ENCODE measurements at regions not wholly inside any gene's neighbourhood (a gene's known extent, or its start where the extent isn't known, plus 50 kb on each side); places are given as distances from the start of the nearest gene placed in this dataset.

- no peaks in the 10 kb centered on the region for H3K27me3 ChIP-seq (ENCODE audit: control insufficient read depth in 1 of 2, insufficient read depth in 2 of 2, low read length in 2 of 2)
- Mint-ChIP-seq H3K27me3 (no peaks in the 10 kb centered on the region), H3K4me1 (ENCODE audit: low read depth) (no peaks in the 10 kb centered on the region), H3K36me3 (ENCODE audit: low read depth) (no peaks in the 10 kb centered on the region), H3K9me3 (peaks cover 7% of the 10 kb centered on the region), H3K4me3 (no peak overlapping the region), H3K27ac (no peak overlapping the region)
- ChIA-PET POLR2A (no interaction called here), CTCF (no interaction called here)
- ATAC-seq (ENCODE audit: poor library complexity) (no peak), DNase-seq (no peak)
- H3K36me3 ChIP-seq (ENCODE audit: insufficient read depth, low read length), result no peaks in the 10 kb centered on the region
- no peak overlapping the region for H3K27ac ChIP-seq (ENCODE audit: low read depth in 1 of 2, low read length in 2 of 2)
- TF ChIP-seq CTCF (IDR thresholded peaks at IDR 0.05), result no peak
- H3K4me1 ChIP-seq (ENCODE audit: insufficient read depth, low read length), result no peaks in the 10 kb centered on the region
- H3K9me3 ChIP-seq (ENCODE audit: control insufficient read depth in 1 of 2, insufficient read depth in 1 of 2, low read length in 2 of 2), result no peaks in the 10 kb centered on the region
- no peak overlapping the region for H3K4me3 ChIP-seq (ENCODE audit: low read length)
- intact Hi-C loops (cut with DNase I, micrococcal nuclease), result no loop called here
Measured at GRCh38 chr1:69233463-69233862, 334.3 kb upstream of the LRRC7 start.

- Histone ChIP-seq H3K27ac (ENCODE audit: low read depth in 1 of 2, low read length in 2 of 2) (no peak overlapping the region), H3K4me1 (ENCODE audit: insufficient read depth, low read length) (no peaks in the 10 kb centered on the region), H3K36me3 (ENCODE audit: insufficient read depth, low read length) (no peaks in the 10 kb centered on the region), H3K9me3 (ENCODE audit: control insufficient read depth in 1 of 2, insufficient read depth in 1 of 2, low read length in 2 of 2) (no peaks in the 10 kb centered on the region), H3K4me3 (ENCODE audit: low read length) (no peak overlapping the region), H3K27me3 (ENCODE audit: control insufficient read depth in 1 of 2, insufficient read depth in 2 of 2, low read length in 2 of 2) (no peaks in the 10 kb centered on the region)
- H3K4me3 Mint-ChIP-seq, result no peak overlapping the region
- H3K36me3 Mint-ChIP-seq (ENCODE audit: low read depth), result no peaks in the 10 kb centered on the region
- ATAC-seq (ENCODE audit: poor library complexity) (no peak), DNase-seq (no peak)
- CTCF ChIA-PET, result interaction anchor here (1.0 kb wide), 1 partner anchor 10 kb away, joined by 3 read pairs; no protein-coding TSS in a partner anchor
- POLR2A ChIA-PET, result no interaction called here
- H3K27me3 Mint-ChIP-seq, result no peaks in the 10 kb centered on the region
- no peak for TF ChIP-seq CTCF (IDR thresholded peaks at IDR 0.05)
- H3K9me3 Mint-ChIP-seq, result peaks cover 3% of the 10 kb centered on the region
- no peaks in the 10 kb centered on the region for H3K4me1 Mint-ChIP-seq (ENCODE audit: low read depth)
- H3K27ac Mint-ChIP-seq, result no peak overlapping the region
- intact Hi-C loops (cut with DNase I, micrococcal nuclease), result no loop called here
Measured at GRCh38 chr1:69244211-69244610, 323.5 kb upstream of the LRRC7 start.

- H3K36me3 Mint-ChIP-seq (ENCODE audit: low read depth), result no peaks in the 10 kb centered on the region
- peaks cover 3% of the 10 kb centered on the region for H3K9me3 Mint-ChIP-seq
- no peaks in the 10 kb centered on the region for H3K4me1 Mint-ChIP-seq (ENCODE audit: low read depth)
- DNase-seq (no peak), ATAC-seq (ENCODE audit: poor library complexity) (no peak)
- Histone ChIP-seq H3K36me3 (ENCODE audit: insufficient read depth, low read length) (no peaks in the 10 kb centered on the region), H3K27me3 (ENCODE audit: control insufficient read depth in 1 of 2, insufficient read depth in 2 of 2, low read length in 2 of 2) (no peaks in the 10 kb centered on the region), H3K9me3 (ENCODE audit: control insufficient read depth in 1 of 2, insufficient read depth in 1 of 2, low read length in 2 of 2) (peaks cover 0 to 4% of the 10 kb centered on the region in 2 experiments), H3K4me3 (ENCODE audit: low read length) (no peak overlapping the region), H3K4me1 (ENCODE audit: insufficient read depth, low read length) (no peaks in the 10 kb centered on the region), H3K27ac (ENCODE audit: low read depth in 1 of 2, low read length in 2 of 2) (no peak overlapping the region)
- H3K27me3 Mint-ChIP-seq, result no peaks in the 10 kb centered on the region
- no peak overlapping the region for H3K4me3 Mint-ChIP-seq
- intact Hi-C loops (cut with DNase I, micrococcal nuclease), result no loop called here
- H3K27ac Mint-ChIP-seq, result no peak overlapping the region
- CTCF ChIA-PET, result no interaction called here
- no peak for TF ChIP-seq CTCF (IDR thresholded peaks at IDR 0.05)
- POLR2A ChIA-PET, result no interaction called here
Measured at GRCh38 chr1:69246109-69246508, 321.6 kb upstream of the LRRC7 start.
